Activated T-cell treated with anti-CD3 and anti-CD28 coated beads, Interleukin-2, amount 50 U/mL, for 48 hours (primary cell): ENCODE measurements at regions not wholly inside any gene's neighbourhood (a gene's known extent, or its start where the extent isn't known, plus 50 kb on each side); places are given as distances from the start of the nearest gene placed in this dataset.

Source experiments
- DNase-seq, 2 experiments: peaks; one replicate each; pipeline ENCODE4 v3.0.0-alpha.2; 2020

DNA sequence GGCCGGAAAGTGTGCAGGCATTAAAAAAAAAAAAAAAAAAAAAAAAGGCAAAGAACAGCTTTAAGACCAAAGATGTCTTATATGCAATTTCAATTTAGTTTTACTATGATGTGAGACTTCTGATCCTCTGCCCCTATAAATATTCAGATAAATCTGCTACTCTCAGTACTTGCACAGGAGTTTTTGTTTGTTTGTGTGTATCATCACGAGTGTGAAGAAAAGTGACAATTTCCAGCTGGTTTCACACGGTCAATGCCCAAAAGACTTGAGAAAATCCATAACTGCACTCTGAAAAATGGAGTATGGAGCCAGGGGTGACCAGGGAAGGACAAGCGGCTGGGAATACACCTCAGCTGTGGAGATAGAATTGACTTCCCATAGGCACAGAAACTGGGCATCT is 757.7 kb downstream of the C6orf118 start:
- no peak for DNase-seq

- no peak for DNase-seq
These were observed 762.3 kb downstream of the C6orf118 start for GRCh38 chr6:164547076-164547475.

DNA sequence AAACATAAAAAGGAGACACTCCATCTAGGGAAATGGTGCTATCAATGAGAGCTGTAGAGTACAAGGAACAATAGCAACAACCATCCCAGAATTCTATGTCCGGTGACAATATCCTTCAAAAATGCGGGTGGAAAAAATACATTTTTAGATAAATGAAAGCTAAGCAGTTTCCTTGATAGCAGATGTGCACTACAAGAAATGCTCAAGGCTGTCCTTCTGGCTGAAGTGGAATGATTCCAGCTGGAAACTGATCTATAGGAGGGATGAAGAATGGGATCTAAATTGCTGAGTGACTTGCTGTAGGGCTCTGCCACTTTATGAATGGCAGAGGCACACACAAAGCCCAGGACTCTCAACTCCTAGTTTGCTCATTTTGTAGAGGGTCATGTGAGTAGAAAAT is 763.1 kb downstream of the C6orf118 start:
- DNase-seq: no peak

DNA sequence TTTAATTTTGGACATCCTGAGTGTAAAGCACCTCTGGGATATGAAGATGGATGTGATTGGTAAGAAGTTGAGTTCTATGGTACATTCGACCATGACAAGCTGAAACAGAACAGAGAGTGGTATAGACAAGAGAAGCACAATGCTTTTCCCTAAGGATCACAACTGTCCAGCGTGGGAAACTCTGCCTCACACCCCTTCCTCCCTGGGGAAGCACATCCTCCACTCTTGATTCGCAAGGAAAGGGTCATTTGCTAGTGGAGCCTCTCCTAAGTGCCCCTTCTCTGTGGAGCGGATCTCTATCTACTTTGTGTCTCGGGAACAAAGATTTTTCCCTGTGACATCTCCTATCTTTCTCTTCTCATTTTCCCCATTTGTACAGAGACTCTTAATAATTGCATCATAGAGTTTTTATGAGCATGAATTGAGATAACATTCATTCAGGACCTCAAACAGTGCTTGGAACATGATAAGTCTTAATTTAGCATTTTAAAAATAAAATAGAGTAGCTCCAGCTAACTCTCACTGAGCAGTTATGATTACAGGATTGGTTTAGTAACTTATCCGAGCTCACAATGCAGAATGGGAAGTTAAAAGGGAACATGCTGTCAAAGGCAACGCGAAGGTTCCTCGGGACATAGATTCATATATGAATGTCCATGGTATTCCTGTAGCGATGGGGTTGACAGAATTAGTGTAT is 775.2 kb downstream of the C6orf118 start:
- no peak for DNase-seq

- DNase-seq: no peak
These were observed 776.4 kb downstream of the C6orf118 start for GRCh38 chr6:164533045-164533362.

GRCh38 chr6:164532198-164533044 is 777.0 kb downstream of the C6orf118 start:
- no peak for DNase-seq

DNA sequence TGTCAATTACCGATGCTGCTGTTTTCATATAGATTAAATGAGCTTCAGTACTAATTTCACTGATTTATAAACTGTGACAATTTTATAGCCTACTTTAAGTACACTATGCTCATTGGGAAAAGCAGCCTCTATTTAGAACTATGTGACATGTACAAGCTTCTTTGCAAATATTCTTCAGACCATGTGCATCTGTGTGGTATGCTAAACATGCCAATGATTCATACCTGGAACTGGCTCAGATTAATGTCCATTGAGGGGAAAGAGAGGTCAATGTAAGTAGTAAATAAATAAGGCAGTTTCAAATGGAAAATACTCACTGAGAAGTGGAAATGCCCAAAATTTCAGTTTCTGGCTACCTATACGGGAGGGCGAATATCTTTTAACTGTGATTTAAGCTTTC is 777.7 kb downstream of the C6orf118 start:
- DNase-seq: no peak

DNA sequence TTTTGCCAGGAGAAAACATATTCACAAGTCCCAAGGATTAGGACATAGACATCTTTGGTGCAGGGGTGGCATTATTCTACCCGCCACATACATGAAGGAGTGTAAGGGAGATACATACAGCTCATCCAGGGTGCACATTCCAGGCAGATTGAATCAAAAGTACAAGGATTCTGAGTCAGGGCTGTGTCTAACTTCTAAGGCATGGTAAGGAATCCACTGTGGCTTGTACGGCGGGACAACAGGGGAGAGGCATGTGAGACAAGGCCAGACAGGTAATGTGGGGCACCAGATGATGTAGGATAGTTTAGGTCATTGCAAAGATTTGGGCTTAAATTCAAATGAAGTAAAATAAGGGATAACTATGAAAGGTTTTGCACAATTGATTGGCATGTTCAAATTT is 780.9 kb downstream of the C6orf118 start:
- DNase-seq: no peak

- no peak for DNase-seq
These were observed 786.2 kb downstream of the C6orf118 start for GRCh38 chr6:164523087-164523654.

DNA sequence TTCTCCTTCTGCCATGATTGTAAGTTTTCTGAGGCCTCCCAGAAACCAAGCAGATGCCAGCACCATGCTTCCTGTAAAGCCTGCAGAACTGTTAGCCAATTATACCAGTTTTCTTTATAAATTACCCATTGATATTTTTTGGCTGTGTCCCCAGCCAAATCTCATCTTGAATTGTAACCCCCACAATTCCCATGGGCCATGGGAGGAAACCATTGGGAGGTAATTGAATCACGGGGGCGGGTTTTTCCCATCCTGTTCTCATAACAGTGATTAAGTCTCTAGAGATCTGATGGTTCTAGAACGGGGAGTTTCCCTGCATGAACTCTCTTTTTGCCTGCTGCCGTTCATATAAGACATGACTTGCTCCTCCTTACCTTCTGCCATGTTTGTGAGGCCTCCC is 788.5 kb downstream of the C6orf118 start:
- DNase-seq: no peak

DNA sequence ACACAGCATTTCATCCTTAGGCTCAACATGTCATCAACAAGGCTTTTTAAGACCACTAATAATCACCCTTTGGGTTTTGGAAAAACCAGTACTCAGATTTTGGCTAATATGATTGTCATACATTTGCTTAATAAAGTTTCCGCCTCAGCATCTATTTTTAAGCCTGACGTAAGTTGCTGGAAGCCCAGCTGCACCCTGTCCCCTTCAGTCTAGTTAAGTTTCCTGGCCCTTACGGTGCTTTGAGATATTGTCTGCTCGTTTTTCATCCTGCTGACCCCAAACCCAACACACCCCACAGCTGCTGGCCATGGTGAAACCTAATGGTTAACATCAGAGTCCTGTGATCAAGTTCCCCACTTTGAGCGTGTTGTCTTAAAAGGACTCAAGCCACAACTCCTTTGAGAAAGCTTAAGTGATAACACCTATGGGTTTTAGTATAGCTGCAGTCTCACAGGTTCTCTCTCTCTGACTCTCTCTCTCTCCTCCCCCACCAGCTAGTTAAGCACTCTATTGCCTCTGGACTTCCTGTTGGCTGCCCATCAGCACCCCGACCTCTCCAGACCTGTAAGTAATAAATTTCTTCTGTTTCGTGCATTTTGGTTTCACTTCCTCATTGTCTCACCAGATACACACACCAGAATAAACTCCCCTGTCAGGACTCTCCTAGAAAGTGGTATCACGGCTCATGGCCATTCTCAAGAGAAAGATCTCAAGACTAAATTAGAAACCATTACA is 802.0 kb downstream of the C6orf118 start:
- DNase-seq: no peak

- no peak for DNase-seq
These were observed 804.0 kb downstream of the C6orf118 start for GRCh38 chr6:164505425-164505824.

DNA sequence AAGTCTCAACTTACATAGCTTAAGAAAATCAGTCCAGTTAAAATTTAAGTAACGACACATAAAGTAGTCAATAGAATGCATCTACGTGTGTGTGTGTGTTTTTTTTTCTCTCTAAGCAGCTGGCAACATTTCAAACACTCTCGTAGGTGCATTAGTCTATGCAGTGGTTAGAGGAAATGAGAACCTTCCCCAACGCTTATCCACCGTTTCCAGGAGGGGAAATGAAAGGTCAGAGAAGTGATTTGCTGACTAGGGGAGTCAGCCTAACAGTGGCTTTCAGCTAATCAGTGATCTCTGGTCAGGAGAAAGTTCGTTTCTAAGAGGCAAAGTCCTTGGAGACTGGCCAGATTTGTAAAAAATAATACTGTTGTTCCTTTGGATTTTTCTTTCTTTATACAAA is 806.6 kb downstream of the C6orf118 start:
- DNase-seq: no peak

- DNase-seq: no peak
These were observed 813.4 kb downstream of the C6orf118 start for GRCh38 chr6:164495882-164496495.

- DNase-seq: no peak
These were observed 831.0 kb downstream of the C6orf118 start for GRCh38 chr6:164478426-164478825.

DNA sequence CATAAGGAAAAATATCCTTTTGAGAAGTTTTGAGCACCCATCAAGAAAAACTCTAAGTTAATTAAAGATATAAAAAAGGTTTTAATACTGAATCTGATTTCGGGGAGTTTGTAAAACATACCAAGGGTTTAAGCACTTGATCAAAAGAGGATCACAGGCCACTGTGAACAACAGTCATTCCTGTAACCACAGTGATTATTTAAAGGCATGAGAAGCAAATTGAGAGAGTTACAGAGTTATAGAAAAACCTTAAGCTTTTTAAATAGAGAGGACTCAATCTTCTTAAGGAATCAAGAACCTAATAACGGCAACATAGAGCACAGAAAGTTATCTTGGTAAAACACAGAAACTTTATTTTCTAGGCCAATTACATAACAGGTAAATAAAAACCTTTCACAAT is 831.6 kb downstream of the C6orf118 start:
- DNase-seq: no peak

- no peak for DNase-seq
These were observed 832.3 kb downstream of the C6orf118 start for GRCh38 chr6:164477101-164477500.

DNA sequence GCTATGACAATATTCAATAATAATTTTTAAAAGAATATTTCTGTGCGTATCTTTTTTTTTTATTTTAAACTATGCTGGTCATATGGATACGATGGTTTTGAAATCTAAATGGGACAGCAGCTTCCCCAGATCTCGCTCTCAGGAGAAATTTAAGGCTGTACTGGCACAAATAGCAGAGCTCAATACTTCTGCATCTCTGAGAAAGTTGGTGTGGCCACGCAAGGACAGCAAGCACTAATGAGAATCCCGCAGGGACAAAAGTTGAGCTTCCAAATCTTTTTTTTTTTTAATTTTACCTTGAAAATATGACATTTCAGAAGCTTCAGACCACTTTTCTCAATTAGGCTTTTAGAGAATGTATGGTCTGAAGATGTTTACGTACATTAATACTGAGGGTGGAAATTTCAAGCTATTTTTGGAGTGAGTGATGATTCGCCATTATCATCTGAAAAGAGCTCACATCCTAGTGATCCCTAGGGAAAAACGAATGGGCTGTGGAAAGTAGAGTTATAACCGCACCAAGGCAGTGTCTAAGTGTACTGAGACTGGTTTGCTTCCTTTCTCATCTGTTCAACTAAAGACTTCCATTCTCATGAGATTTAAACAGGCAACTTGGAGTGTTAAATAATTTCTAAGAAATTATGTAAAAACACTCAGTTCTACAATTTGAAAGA is 840.0 kb downstream of the C6orf118 start:
- DNase-seq: no peak

DNA sequence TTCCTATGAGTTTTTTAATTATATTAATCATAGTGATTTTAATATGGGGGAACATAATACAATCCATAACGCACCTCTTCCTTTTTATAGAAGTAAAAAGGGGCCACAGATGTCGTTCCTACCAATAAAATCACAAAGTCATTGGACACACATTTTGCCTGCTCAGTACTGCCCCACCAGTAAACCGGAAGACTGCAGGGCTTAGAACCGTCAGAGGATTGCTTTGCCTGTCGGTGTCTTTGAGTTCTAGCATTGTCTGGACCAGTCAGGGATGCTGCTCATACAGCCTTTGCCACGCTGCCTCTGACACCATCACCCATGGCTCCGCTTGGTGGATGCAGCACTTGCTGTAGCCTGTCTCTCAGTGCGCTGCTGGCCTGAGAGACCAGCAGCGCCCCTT is 853.6 kb downstream of the C6orf118 start:
- DNase-seq: no peak

GRCh38 chr6:164453835-164454234 is 855.6 kb downstream of the C6orf118 start:
- no peak for DNase-seq

GRCh38 chr6:164442572-164442971 is 866.8 kb downstream of the C6orf118 start:
- no peak for DNase-seq

DNA sequence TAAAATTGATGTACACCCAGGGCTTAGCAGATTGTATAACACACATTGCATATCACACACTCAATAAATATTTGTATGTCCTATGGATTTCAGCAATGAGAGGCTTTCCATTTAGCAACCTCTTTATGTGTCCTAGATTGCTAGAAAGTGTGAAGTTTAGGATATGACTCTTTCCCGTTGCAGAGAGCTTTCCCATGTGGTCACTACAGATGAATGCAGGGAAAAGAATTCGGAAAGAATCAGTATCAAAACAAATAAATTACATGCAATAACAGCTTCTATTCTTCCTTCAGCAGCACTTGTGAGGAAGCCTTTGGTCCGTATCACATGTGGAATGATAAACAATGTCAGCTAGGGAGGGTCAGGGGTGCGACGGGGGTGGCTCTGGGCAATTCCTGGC is 870.1 kb downstream of the C6orf118 start:
- no peak for DNase-seq

DNA sequence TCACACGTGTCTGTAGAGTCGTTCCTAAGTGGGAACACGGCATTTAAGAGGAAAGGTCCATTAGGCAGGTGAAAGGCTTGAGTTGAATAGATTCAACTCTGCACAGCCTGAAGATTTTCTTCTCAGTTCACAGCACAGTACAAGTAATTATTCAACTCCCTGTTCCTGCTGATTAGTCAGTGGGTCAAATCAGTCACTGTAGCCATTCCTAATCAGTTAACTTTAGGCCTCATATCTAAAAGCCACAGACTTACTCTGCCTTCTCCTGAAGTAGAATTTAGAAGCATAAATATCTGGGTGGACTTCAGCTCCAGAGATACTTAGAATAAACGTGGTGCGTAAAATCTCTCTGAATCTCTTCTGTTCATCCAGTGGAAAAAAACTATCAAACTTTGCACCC is 872.4 kb downstream of the C6orf118 start:
- DNase-seq: no peak
